HTR-8/SVneo (cell line): ENCODE measurements at regions not wholly inside any gene's neighbourhood (a gene's known extent, or its start where the extent isn't known, plus 50 kb on each side); places are given as distances from the start of the nearest gene placed in this dataset.
A peak's percentile ranks its signal among the peaks of the same experiment; 100 is the strongest.

Experiments
- DNase-seq: peaks from one replicate; pipeline ENCODE4 v3.0.0; 2011; ENCODE audit warnings: low spot score, mixed read lengths; ENCODE audit not compliant: insufficient read length
- FAIRE-seq: peaks from 2 replicates; lab custom pipeline; 2011; peaks lifted over from hg19 to GRCh38; lab: Jason Lieb, UNC

- DNase-seq (no peak), FAIRE-seq (no peak)
Measured at GRCh38 chr2:22481486-22482259, 903.3 kb upstream of the KLHL29 start.

GRCh38 chr2:22483036-22483435, 901.9 kb upstream of the KLHL29 start:
- DNase-seq (no peak), FAIRE-seq (no peak)

GRCh38 chr2:22485486-22485885, 899.5 kb upstream of the KLHL29 start:
- no peak for FAIRE-seq
- DNase-seq, result no peak

- FAIRE-seq (no peak), DNase-seq (no peak)
Measured at GRCh38 chr2:22486343-22486742, 898.6 kb upstream of the KLHL29 start.

DNA sequence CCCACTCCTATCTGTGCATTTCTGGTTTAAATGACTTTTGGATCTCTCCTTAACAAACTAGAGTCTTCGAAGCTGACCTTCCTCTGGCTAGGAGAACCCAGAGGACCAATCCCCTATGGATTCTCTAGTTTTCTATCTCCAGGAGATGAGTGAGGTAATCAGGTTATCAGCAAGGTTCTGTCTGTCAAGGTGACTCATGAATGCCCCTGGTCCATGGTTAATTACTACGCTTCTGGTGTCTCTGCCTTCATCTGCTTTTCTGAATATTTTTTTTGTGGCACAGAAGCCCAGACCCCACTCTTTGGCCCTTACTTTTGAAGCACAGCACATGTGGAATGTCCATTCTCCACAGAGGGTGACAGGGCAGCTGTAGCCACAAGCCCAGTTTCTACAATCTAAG, 897.9 kb upstream of the KLHL29 start:
- no peak for FAIRE-seq
- no peak for DNase-seq

DNA sequence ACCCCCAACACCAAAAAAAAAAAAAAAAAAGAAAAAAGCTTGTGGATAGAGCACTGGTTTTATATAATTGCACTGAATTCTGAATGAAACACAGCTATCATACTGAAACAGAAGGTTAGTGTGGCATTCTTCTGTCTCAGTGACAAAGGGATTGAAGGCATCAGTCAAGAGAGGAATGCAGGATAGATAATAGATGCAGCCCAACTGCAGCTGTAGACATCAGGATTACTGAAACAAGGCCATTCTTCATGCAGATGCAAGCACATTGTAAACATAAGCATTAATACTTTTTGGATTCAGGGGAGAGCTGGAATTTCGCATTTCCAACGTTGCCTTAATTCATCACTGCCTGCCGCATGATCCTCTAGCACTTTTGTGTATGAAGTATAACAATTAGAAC, 897.4 kb upstream of the KLHL29 start:
- no peak for DNase-seq
- no peak for FAIRE-seq

- no peak for DNase-seq
- no peak for FAIRE-seq
Measured at GRCh38 chr2:22491442-22491841, 893.5 kb upstream of the KLHL29 start.

GRCh38 chr2:22494156-22494555, 890.8 kb upstream of the KLHL29 start:
- DNase-seq (no peak), FAIRE-seq (no peak)

DNA sequence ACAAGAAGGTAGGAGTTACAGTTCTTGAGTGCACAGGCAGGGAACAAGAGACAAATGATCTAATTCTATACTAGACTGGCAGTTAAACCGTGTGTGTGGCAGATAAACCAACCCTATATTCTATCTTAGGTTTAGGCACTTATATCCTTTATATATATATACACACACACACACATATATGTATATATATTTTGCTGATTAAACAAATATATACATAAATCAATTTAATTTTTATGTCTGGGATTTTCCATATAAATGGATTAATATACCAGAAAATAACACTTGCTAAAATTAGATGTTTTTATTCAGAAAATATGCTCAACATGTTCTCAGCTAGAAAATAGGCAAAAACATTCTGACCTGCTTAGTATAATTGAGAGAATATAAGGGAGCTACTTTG, 887.9 kb upstream of the KLHL29 start:
- DNase-seq (no peak), FAIRE-seq (no peak)

GRCh38 chr2:22497789-22498188, 887.2 kb upstream of the KLHL29 start:
- no peak for DNase-seq
- no peak for FAIRE-seq

DNA sequence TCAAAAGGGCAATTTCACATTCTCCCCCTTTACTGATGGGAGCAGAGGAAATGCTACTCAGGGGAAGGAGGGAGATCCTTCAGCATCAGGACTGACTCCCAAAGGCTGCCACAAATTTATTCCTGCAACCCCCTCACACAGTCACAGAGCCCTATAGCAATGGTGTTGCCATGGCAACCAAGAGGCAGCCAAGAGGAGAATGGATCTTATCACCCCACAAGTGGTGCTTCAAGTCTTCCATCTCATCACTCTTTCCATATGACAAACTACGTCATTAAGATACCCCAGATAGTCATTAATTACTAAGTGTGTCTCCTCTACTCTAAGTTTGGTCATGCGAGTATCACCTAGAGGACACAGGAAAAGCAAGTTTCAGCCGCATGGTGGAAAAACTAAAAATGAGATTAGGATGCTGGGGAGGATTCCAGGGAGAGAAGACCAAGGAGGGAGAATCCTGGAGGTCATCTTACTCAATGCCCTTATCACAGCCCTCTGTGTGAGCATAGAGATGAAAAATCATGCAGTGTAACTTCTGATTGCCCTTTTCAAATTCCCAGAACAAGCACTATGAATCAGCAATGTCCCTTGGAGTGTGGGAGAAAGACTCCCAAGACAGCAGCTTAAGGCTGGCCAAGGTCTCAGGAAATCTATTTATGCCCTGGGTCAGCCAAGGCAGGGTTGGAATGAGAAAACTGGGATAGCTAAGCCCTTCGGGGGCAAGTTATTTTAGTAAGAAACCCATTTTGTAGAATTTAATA, 885.7 kb upstream of the KLHL29 start:
- DNase-seq (no peak), FAIRE-seq (no peak)

DNA sequence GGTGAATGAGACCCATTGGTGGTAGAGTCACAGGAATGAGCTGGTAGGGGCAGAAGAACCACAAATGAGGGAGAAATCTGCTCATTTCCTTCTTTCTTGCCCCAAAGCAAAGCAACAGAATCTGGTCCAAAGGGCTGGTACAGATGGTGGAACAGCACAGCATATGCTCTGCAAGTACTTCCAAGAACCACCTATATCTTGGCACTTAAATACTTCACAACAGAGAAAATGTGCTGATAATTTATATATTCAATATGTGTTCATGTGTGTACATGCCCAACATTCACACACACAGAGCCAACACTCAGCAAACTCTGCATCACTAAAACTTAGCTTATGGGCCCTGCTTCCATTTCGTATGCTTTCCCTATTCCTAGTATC, 884.4 kb upstream of the KLHL29 start:
- DNase-seq (no peak), FAIRE-seq (no peak)

GRCh38 chr2:22501851-22502250, 883.1 kb upstream of the KLHL29 start:
- FAIRE-seq (no peak), DNase-seq (no peak)

DNA sequence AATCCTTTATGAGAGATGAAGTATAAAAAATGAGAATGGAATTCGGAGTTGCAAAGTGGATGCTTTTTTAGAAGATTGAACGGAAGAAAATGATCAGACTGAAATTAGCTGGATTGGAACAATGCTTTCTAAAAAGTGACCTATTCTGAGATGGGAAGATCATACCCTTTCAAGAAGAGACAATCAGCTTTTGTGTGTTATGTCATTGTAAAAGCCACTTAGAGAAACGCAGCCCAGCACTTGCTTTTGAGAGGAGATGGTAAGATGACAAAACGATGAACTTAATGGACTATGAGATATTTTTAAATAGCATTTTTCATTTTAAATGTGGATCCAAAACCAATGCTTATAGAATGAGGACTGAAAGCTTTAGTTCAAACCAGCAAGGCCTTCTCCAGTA, 871.4 kb upstream of the KLHL29 start:
- FAIRE-seq (no peak), DNase-seq (no peak)

DNA sequence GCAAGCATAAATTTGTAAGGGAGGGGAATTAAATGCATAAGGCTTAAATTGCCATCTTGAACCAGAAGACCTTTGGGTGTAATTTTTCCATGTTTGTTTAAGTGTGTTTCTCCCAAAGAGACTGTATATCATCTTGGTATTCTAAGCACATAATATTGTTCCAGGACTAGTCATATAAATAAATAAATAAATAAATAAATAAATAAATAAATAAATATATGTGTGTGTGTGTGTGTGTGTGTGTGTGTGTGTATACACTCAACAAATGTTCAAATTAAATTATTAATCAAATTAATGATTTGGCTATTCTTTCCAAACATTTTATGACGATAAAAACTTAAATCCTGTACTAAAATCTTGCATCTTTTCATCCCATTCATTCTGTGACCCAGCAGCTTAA, 867.8 kb upstream of the KLHL29 start:
- DNase-seq (no peak), FAIRE-seq (no peak)

DNA sequence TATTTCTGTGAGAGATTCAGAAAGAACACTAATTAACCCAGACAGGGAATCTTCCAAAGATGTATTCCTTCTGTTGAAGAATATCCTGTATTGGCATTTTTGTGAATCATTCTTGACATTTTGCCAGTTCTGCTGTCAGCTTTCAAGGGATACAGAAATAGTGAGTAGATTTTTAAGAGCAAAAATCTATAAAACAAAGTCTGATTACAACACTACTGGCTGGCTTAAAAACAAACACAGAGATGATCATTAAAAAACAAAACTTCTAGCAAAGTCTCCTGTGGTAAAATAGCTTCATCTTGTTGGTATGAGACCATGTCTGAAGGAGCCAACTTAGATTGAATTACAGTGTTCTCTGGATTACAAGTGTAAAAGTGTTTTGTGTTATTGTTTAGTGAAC, 866.3 kb upstream of the KLHL29 start:
- no peak for FAIRE-seq

GRCh38 chr2:22520369-22521288, 864.4 kb upstream of the KLHL29 start:
- DNase-seq (no peak), FAIRE-seq (no peak)

More for the DNA sequence above, 866.3 kb upstream of the KLHL29 start:
- no peak for DNase-seq

- FAIRE-seq, result no peak
- no peak for DNase-seq
Measured at GRCh38 chr2:22521620-22522019, 863.4 kb upstream of the KLHL29 start.

DNA sequence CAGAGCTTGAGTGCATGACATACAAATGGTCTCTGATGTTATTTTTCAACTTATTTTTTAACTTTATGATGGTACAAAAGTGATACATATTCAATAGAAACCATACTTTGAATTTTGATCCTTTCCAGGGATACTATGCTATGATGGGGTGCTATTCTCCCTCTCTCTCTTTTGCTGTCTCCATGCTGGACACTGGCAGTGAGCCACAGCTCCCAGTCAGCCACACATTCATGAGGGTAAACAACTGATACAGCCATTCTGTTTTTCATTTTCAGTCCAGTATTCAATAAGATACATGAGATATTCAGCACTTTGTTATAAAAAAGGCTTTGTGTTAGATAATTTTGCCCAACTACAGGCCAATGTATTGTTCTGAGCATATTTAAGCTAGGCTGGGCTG, 859.3 kb upstream of the KLHL29 start:
- no peak for FAIRE-seq
- no peak for DNase-seq

GRCh38 chr2:22530131-22530530, 854.8 kb upstream of the KLHL29 start:
- DNase-seq (no peak), FAIRE-seq (peak; percentile 65)

GRCh38 chr2:22536133-22536532, 848.8 kb upstream of the KLHL29 start:
- FAIRE-seq, result no peak
- DNase-seq, result peak; percentile 5
